ENCODE measurements at regions not wholly inside any gene's neighbourhood (a gene's known extent, or its start where the extent isn't known, plus 50 kb on each side); places are given as distances from the start of the nearest gene placed in this dataset.

- TF ChIP-seq CTCF (IDR thresholded peaks at IDR 0.05; ENCODE audit: insufficient read depth, low read depth, low read length) (no peak), EZH2 (IDR thresholded peaks at IDR 0.05; ENCODE audit: insufficient read depth, low read length) (no peak)
Measured at GRCh38 chr21:15190412-15190811, 125.6 kb upstream of the NRIP1 start.

All from astrocyte (in vitro differentiated cells and primary cell).